Daoy (cell line): ENCODE measurements at regions not wholly inside any gene's neighbourhood (a gene's known extent, or its start where the extent isn't known, plus 50 kb on each side); places are given as distances from the start of the nearest gene placed in this dataset.
A peak's percentile ranks its signal among the peaks of the same experiment; 100 is the strongest.

Experiments
- DNase-seq: peaks from one replicate; pipeline ENCODE4 v3.0.0-alpha.2; 2015; ENCODE audit warnings: low read depth

DNA sequence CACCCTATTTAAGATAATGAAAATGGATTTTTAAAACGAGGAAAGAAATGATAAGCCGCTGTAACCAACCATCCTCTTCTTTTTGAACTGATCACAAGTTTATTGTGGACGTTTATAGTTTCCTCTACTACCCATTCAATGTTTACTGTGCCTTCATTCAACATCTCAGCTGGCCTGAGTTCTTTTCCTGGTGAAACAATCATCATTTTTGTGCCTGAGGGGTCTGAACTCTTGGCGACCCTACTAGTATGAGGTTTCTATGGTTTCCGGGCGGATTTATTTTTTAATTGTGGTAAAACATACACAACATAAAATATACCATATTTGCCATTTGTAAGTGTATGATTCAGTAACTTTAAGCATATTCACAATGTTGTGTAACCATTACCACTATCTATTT, 100.7 kb downstream of the SPRY1 start:
- no peak for DNase-seq

DNA sequence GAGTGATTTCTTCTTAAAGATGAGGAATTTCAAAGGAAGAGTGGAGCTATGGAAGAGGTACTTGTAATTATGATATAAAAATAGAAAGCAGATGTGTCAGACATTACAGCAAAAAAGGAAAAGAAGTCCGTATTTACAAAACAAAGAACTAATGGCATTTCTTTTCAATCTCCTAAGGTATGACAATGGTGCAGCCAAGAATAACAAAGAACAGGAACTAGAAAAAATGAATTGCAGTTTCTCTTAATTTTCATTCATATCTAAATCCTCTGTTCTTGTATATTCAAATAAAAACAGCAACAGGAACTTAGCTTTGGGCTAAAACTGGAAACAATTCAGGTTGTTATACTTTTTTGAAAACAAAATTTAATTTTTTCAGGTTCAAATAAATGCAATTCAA, 105.1 kb downstream of the SPRY1 start:
- DNase-seq, result no peak

GRCh38 chr4:123503698-123504363, 107.2 kb downstream of the SPRY1 start:
- no peak for DNase-seq

DNA sequence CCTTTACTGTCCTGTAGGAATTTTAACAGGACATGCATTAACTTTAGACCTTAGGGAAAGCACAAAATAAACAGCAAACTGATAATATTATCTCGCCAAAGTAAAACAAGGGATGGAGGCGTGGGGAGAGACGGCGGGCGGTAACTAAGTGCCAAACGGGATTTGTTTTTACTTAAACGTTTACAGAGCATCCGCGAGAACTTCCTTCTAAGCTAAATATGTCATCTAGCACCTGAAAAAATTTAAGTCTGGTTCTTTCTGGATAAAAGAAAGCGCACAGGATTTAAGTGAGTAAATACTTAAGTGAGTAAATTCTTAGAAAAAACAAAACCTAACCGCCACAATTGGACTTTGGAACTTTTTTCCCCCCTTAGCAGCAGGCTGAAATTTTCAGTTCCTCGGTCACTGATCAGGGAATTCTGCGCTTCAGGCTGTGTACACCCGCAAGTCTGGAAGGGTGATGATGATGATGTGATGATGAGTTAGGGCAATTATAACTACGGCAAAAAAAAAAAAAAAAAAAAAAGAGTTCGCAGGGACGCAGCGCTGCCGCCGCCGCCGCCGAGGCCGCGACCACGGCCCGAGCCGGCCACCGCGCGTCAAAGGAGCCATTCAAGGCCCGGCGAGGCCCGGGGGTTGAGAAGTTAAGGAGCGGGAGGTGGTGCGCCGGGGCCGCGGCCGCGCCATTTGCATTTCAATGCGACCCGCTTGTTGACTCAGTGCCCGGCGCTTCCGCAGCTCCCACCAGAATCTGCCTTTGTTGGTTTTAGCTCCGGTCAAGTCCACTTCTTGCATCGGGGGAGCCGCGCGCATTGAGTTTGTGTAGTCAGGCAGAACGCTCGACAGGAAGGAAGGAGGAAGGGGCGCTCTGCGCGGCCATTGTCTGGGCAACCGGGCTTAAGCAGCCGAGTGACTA, 108.8 kb downstream of the SPRY1 start:
- peak; percentile 45 for DNase-seq

DNA sequence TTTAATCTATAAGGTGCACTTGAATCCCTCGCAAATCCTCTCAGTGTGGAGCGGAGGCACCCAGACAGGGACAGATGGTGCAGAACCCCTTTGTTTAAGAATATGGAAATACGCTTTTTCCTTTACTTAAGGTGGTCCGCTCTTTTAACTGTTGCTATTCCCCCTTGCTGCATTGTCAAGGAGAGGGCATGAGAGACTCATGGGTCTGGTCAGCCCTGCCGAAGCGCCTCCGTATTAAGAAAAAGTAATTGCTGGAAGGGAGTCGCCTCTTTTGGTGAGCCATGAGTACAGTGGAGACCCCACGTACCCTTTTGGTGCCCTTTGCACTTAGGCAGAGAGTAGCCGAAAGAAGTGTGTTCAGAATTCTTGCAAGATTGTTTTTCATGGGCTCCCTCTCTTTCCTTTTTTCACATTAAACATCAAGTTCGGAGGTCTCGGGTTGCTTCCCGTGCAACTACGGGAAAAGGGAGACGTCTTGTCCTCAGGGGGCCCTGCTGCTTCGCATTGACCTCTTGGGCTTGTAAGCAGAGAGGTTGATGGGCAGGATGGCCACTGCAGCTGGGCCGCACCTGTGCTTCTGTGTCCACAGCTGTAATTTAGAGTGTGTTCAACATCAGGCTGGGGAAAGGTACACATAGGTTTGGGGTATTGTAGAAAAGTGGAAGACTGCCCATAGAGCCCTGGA, 109.6 kb downstream of the SPRY1 start:
- DNase-seq, result no peak

- no peak for DNase-seq
Observed at GRCh38 chr4:123507376-123507775, 110.8 kb downstream of the SPRY1 start.

DNA sequence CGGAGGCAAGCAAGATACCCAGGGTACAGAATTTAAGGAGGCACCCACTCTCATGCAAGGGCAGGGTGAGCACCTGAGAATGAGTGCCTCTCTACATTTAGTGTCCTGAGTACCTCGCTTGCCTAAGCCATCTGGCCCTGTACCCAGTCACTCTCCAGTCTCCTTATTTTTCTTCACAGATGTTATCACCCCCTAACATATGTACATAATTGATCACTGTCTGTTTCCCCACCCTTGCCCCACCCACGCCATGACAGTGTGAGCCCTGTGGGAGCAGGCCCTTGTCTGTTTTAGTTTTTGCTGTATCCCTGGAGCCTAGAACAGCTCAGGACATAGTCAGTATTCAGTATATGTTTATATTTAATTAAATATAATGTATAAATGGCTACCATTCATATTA, 113.6 kb downstream of the SPRY1 start:
- DNase-seq, result no peak

- DNase-seq, result no peak
Observed at GRCh38 chr4:123510659-123511058, 114.1 kb downstream of the SPRY1 start.

GRCh38 chr4:123516576-123516975, 120.0 kb downstream of the SPRY1 start:
- no peak for DNase-seq

DNA sequence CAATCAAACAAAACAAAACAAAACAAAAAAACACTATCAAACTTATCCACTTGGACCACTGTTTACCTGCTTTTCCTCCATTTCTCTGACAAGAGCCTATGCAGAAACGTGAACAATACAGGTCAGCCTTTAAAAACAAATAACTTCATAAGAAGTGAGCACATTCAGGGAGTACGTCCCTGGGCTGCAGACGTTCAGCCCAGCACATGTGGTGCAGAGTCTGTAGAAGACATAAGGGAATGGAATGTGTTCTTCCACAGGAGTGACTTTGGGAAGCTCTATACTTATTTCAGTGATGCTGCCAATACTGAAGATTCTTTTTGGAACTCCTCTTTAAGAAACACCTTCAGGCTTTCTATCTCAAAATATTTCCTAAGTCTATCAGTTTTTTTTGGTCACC, 120.6 kb downstream of the SPRY1 start:
- DNase-seq, result no peak

DNA sequence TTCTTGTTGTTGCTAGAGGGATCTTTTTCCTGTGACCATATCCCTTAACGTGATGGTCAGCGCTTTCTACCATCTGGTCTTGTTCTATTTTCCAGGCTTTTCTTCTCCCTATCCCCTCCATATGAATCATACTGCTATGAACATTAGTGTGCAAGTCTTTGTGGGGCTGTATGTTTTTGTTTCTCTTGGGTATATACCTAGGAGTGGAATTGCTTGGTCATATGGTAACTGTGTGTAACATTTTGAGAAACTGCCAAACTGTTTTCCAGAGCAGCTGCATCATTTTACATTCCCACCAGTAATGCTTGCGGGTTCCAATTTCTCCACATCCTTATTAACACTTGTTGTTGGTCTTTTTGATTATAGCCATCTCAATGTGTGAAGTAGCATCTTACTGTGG, 121.4 kb downstream of the SPRY1 start:
- no peak for DNase-seq

DNA sequence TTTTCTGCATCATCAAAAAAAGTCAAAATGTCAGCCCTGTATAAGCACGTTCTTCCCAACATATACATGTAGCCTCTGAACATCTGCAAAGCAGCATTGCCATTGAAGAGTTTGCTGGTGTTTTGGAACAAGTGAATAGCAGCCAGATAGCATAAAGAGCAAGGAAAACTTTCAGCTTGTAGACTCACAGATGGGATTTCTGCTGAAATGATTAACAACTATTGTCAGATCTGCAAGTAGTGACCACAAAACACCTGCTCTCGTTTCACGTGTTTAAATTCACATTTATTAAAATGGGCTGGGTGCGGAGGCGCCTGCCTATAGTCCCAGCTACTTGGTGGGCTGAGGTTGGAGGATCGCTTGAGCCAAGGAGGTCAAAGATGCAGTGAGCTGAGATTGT, 123.7 kb downstream of the SPRY1 start:
- no peak for DNase-seq

GRCh38 chr4:123522081-123522480, 125.5 kb downstream of the SPRY1 start:
- DNase-seq, result no peak

GRCh38 chr4:123522646-123523045, 126.1 kb downstream of the SPRY1 start:
- no peak for DNase-seq

DNA sequence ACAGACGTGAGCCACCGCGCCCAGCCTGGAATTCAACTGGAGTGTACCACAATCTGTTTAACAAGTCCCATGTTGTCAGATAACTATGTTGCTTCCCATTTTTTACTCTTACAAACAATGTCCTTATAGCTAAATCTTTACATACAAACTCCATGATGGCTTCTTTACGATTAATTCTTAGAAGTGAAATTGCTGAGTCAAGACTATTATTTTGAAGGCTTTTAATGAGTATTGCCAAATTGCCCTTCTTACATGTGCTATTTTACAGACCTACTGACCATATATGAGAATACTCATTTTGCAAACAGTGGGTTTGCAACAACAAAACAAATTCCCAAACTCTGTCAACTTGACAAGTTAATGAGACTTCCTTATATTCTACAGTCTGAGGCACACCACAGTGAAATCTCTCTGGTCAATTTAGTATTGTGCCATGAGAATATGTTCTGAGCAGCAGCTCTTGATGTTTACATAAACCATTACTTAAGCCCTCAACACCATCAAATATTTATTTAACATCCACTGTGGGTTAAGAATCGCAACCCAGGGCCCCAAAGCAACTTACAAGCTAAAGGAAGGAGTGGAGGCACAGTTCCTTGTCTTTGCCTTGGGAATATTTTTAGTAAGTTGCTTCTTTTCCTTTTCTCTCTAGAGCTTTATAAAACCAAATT, 128.5 kb downstream of the SPRY1 start:
- DNase-seq, result no peak

DNA sequence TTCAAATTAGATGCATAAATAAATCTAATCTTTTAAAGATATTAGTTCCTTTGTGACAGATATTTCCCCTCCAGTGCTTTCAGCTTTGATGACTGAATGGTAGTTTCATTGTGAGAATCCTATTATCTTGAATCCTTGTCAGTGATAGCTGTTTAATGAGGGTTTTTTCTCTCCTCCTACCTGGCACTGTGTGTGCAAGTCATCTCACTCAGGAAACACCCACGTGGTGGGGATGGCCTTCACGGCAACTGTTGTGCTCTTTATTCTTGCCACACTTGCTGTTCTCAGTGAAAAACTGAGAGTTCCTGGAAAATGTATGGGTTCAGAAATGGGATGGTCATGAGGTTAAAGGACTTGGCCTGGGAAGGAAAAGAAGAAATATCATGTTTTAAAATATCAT, 129.9 kb downstream of the SPRY1 start:
- DNase-seq, result no peak

DNA sequence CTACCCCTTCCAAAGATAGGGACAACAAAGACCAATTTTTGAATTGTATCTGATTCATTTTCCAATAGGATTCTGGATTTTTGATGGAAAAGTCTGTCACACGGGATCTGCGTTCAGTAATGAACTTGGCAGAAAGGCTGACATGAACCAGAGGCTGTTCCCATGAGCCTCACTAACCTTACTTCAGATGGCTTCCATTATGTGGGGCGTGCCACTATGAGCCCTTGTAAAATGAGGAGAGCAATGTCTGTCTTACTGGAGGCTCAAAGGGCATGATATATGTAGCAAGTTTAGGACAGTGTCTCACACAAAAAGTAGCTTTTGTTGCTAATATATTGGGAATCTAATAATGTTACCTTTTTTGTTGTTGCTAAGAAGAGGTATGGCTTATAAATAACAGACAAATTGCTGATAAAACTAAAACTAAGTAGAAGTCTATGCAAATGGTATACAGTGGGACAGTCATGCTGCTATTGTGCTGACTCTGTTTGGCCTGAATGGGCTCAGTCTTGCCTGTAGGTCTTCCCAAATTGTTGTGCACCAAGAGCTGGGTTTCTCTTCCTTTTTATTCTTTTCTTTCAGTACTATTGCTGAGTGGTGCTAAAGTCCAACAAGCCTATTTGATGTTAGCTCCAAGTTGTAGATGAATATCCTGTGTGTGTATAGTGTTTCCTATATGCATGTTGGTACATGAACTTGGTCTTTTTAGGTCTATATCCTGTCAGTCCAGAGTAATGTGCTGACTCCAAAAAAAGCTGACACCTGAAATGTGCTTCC, 132.1 kb downstream of the SPRY1 start:
- DNase-seq, result no peak

DNA sequence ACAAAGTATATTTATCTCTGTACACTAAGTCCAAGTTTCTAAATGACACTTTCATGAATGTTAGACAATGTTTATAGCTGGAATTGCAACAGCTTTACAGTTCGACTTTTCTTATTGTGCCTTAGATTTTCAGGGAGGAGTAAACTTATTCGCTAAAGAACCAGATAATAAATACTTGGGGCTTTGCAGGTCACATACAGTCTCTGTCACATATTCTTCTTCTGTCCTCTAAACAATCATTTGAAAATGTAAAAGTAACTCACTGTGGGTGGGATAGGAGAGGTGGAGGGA, 132.6 kb downstream of the SPRY1 start:
- no peak for DNase-seq

GRCh38 chr4:123530357-123530756, 133.8 kb downstream of the SPRY1 start:
- DNase-seq, result no peak

GRCh38 chr4:123535037-123535748, 138.6 kb downstream of the SPRY1 start:
- no peak for DNase-seq

GRCh38 chr4:123536225-123536624, 139.6 kb downstream of the SPRY1 start:
- DNase-seq, result no peak
